Nephron (organoid): ENCODE measurements at regions not wholly inside any gene's neighbourhood (a gene's known extent, or its start where the extent isn't known, plus 50 kb on each side); places are given as distances from the start of the nearest gene placed in this dataset.

Source experiments
- H3K27ac Mint-ChIP-seq, 3 experiments: 2 replicates each; pipeline ENCODE4 v1.8.0; 2020; ENCODE audit warnings: mixed read lengths in 3 of 3, mild to moderate bottlenecking in 2 of 3, moderate library complexity in 1 of 3
- H3K27me3 Mint-ChIP-seq: 2 replicates; pipeline ENCODE4 v1.8.0; 2021; ENCODE audit warnings: low read depth, mild to moderate bottlenecking, moderate library complexity, mixed read lengths
- H3K36me3 Mint-ChIP-seq: 2 replicates; pipeline ENCODE4 v1.8.0; 2020; ENCODE audit warnings: low read depth, mixed read lengths
- H3K4me1 Mint-ChIP-seq: 2 replicates; pipeline ENCODE4 v1.8.0; 2020; ENCODE audit warnings: mixed read lengths
- H3K4me3 Mint-ChIP-seq, 3 experiments: 2 replicates each; pipeline ENCODE4 v1.8.0; 2020; ENCODE audit warnings: mild to moderate bottlenecking in 3 of 3, mixed read lengths in 3 of 3, moderate library complexity in 2 of 3
- H3K9me3 Mint-ChIP-seq: 2 replicates; pipeline ENCODE4 v1.8.0; 2020; ENCODE audit warnings: mixed read lengths
- CTCF ChIP-seq, 3 experiments: fragments of 200-600 bp; sonication (generic); IDR thresholded peaks; one replicate each; pipeline ENCODE4 v1.5.0; 2021; ENCODE audit warnings: antibody characterized with exemption in 3 of 3; ENCODE audit not compliant: unreplicated experiment in 3 of 3

DNA sequence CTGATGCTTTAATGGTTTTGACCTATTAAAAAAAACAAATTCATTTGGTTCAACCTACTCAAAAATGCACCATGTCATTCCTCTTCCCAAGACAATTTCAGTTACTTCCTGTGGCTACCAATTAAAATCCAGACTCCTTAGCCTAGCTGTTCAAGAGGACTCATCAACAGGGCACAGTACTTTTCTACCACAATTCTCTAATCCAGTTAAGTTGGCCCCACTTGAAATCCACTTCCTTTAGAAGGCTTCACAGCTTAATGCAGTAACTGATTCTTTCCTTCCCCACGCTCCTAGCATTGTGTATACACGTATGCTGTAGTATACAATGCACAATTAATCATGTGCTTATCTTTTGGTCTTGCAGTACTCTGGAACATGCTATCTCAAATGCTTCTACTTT, 129.8 kb downstream of the UGT8 start:
- Mint-ChIP-seq H3K27ac (no peak overlapping the region), H3K4me3 (no peak overlapping the region), H3K4me1 (peaks cover 9% of the 10 kb centered on the region), H3K27me3 (no peaks in the 10 kb centered on the region), H3K36me3 (no peaks in the 10 kb centered on the region), H3K9me3 (no peaks in the 10 kb centered on the region)
- no peak for TF ChIP-seq CTCF (IDR thresholded peaks at IDR 0.05; ENCODE audit: unreplicated experiment in 3 of 3)

- H3K9me3 Mint-ChIP-seq, result no peaks in the 10 kb centered on the region
- H3K4me1 Mint-ChIP-seq, result peaks cover 9% of the 10 kb centered on the region
- no peak overlapping the region for H3K4me3 Mint-ChIP-seq
- no peaks in the 10 kb centered on the region for H3K36me3 Mint-ChIP-seq
- TF ChIP-seq CTCF (IDR thresholded peaks at IDR 0.05; ENCODE audit: unreplicated experiment in 3 of 3), result no peak
- no peaks in the 10 kb centered on the region for H3K27me3 Mint-ChIP-seq
- no peak overlapping the region for H3K27ac Mint-ChIP-seq
Observed at GRCh38 chr4:114729068-114729738, 130.6 kb downstream of the UGT8 start.

- no peaks in the 10 kb centered on the region for H3K9me3 Mint-ChIP-seq
- H3K36me3 Mint-ChIP-seq, result no peaks in the 10 kb centered on the region
- peaks cover 9% of the 10 kb centered on the region for H3K4me1 Mint-ChIP-seq
- no peaks in the 10 kb centered on the region for H3K27me3 Mint-ChIP-seq
- H3K27ac Mint-ChIP-seq, result peak overlapping the region in 2 of 3 experiments; percentile 18 to 49
- H3K4me3 Mint-ChIP-seq, result no peak overlapping the region
- TF ChIP-seq CTCF (IDR thresholded peaks at IDR 0.05; ENCODE audit: unreplicated experiment in 3 of 3), result no peak
Observed at GRCh38 chr4:114734594-114734993, 136.0 kb downstream of the UGT8 start.

GRCh38 chr4:114752391-114753165, 154.0 kb downstream of the UGT8 start:
- no peak for TF ChIP-seq CTCF (IDR thresholded peaks at IDR 0.05; ENCODE audit: unreplicated experiment in 3 of 3)
- Mint-ChIP-seq H3K27ac (peak overlapping the region in 1 of 3 experiments; percentile 10), H3K4me3 (no peak overlapping the region), H3K27me3 (no peaks in the 10 kb centered on the region), H3K9me3 (no peaks in the 10 kb centered on the region), H3K36me3 (no peaks in the 10 kb centered on the region), H3K4me1 (peaks cover 16% of the 10 kb centered on the region)

GRCh38 chr4:114754616-114755015, 156.0 kb downstream of the UGT8 start:
- Mint-ChIP-seq H3K4me3 (no peak overlapping the region), H3K27ac (no peak overlapping the region), H3K36me3 (no peaks in the 10 kb centered on the region), H3K9me3 (no peaks in the 10 kb centered on the region), H3K4me1 (peaks cover 16% of the 10 kb centered on the region), H3K27me3 (no peaks in the 10 kb centered on the region)
- TF ChIP-seq CTCF (IDR thresholded peaks at IDR 0.05; ENCODE audit: unreplicated experiment in 3 of 3), result no peak
